ENCODE measurements at regions not wholly inside any gene's neighbourhood (a gene's known extent, or its start where the extent isn't known, plus 50 kb on each side); places are given as distances from the start of the nearest gene placed in this dataset.
"Not testable (repeated sequence)": the region's sequence is repeated elsewhere in the genome, so short reads cannot be mapped to it uniquely, and the experiment has no call there.

DNA sequence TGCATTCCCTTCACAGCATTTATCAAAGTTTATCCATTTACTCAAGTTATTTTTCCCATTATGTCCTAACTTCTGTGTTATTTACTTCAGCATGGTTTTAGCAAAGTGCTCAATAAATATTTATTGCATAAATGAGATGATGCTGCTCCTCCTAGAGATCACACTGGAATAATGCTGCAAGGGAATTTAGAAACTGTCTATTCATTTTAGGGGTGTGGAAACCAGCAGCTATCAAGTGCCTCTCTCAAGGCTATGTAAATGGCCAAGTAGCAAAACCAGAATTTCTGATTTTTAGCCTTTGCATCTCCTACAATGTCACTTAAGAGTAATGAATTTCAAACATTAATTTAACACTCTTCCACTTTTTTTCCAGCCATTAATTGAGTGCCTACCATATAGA, 316.2 kb downstream of the COL12A1 start:
- no peak for DNase-seq (ENCODE audit: low spot score)

DNA sequence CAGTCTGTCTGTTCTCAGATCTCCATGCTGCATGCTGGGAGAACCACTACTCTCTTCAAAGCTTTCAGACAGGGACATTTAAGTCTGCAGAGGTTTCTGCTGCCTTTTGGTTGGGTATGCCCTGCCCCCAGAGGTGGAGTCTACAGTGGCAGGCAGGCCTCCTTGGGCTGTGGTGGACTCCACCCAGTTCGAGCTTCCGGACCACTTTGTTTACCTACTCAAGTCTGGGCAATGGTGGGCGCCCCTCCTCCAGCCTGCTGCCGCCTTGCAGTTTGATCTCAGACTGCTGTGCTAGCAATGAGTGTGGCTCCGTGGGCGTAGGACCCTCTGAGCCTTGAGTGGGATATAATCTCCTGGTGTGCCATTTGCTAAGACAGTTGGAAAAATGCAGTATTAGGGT, 317.1 kb downstream of the COL12A1 start:
- DNase-seq (ENCODE audit: low spot score) = not testable (repeated sequence)

DNA sequence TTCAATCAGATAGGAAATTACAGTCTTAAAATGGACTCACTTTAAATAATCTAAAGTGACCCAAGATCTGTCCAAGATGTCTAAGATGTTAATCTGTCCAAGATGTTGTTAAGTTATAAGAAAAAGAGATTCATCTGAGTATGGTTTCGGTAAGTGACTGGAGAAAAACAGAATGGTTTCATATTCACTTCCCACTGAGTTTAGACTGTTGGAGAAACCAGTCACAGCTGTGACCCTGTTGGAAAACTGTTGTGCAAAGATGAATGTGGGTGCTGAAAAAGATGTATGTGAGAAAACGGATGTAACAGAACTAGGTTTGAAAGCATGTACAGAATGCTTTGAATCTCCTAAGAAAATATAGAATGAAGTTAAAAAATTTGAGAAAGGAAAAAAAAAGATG, 325.9 kb downstream of the COL12A1 start:
- no peak for DNase-seq (ENCODE audit: low spot score)

DNA sequence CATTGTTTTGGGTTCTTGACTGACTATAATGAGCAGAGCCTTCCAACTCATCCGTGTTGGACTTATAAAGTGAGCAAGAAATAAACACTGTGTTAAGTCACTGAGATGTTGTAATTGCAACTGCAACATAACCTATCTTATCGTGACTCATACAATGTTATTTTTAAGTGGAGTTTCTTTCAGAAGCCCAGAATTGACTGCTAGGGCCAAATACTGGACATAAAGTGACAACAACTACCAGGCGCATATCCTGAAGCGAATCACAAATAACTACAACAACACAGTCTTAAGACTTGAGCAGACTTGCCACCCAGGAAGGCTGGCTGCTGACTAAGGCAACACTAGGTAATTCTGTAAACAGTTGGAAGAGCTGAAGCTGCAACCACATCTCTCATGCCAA, 326.6 kb downstream of the COL12A1 start:
- DNase-seq (ENCODE audit: low spot score) = peak; percentile 19

DNA sequence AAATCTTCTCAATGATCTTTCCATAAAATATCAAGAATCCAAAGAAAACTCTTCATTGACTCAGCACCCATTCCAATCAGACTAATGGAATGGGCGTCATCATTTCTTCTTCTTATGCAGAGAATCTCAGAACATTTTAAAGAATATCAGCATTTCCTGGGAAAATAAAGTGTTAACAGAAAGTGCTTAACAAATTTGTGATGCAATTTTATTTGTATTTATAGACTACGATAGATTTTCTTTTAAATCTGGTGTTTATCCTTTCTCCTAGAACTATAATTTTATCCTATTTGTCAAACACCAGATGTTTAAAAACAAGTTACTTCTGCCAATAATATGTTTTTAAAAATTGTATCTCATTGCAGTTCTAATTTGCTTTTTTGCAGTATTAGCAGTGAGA, 330.7 kb downstream of the COL12A1 start:
- no peak for DNase-seq (ENCODE audit: low spot score)

DNA sequence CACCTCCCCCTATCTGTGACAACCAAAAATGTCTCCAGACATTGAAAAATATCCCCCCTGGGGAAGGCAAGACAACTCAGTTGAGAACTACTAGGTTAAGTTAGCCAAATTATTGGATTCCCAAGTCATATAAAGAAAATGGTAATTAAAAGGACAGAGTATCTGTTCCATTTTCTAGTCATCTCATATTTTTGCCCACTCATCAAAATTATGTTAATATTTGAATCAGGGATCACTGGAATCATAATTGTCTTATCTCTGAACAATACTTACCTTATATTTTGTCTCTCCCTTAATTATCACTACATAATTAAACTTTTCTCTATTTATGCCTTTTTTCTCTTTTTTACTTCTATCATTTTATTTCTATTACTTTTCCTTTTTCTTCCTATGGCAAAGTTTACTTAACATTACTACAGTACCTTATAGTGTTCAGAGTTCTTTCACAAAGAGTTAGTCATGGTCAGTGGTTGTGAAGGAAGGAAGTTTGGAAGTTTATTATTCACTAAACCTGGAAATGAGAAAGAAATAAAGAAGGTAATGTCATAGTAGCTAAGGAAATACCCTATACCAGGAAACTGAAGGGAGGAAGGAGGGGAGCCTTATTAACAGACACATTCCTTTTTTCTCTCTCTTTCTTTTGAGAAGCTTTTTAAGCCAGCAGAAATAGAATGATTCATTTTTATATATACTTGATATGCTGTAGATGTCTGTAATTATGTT, 332.9 kb downstream of the COL12A1 start:
- DNase-seq (ENCODE audit: low spot score) = no peak

DNA sequence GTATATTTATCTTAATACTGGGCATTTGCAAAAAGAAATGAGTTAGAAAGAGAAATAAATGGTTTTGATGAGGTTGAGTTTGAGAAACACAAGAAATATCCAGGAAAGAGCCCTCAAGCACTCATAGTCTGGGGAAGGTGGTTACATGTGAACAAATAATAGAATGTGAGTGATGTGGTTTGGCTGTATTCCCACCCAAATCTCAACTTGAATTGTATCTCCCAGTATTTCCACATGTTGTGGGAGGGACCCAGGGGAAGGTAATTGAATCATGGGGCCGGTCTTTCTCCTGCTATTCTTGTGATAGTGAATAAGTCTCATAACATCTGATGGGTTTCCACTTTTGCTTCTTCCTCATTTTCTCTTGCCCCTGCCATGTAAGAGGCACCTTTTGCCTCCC, 334.1 kb downstream of the COL12A1 start:
- DNase-seq (ENCODE audit: low spot score) = peak; percentile 8

DNA sequence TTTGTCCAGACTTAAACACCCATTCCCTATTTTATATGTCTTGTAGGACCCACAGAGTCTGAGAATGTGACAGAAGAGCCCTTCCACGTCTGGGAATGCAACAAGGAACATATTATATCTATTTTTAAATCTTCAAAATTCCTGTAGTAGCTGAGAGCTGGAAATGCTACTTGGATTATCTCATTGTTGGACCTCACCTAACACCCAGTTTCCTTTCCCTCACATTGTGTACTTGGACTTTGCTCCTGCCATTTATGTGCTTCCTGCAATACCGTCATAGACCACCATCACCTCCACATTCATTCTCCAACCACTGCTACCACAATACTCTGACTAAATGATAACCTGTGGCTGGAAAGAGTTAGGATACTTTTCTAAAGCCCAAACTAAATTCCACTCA, 335.4 kb downstream of the COL12A1 start:
- no peak for DNase-seq (ENCODE audit: low spot score)

DNA sequence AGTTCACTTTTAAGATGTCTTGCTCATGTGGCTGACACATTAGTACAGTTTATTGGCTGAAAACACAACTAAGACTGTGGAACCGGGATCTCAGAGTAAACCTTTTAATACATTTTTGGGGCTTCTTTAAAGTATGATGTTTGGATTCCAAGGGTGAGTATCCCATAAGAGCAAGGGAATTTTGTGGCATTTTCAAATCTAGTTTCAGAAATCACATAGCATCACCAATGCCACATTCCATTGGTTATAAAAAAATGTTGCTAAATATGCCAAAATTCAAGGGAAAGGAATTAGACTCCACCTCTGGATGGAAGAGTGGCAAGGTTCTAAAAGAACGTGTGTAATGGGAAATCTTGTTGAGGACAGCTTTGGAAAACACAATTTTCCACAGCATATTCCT, 338.6 kb downstream of the COL12A1 start:
- no peak for DNase-seq (ENCODE audit: low spot score)

DNA sequence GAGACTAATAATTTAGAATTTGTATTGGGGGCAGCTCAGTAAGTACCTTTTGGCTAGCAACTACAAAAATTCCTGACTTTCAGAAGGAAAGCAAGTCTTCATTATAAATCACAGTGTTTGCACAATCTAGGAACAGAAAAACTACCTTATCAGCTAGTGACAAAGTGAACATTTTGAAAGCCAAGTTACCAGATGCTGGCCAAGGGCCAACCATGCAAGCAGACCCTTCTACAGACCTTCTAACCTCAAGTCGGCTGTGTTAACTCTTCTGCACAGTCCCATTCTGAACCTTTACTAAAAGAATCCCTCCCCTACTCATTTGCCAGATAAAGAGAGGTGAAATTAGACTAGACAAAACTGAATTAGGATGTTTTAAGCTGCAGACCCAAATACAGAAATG, 341.9 kb downstream of the COL12A1 start:
- DNase-seq (ENCODE audit: low spot score) = no peak

DNA sequence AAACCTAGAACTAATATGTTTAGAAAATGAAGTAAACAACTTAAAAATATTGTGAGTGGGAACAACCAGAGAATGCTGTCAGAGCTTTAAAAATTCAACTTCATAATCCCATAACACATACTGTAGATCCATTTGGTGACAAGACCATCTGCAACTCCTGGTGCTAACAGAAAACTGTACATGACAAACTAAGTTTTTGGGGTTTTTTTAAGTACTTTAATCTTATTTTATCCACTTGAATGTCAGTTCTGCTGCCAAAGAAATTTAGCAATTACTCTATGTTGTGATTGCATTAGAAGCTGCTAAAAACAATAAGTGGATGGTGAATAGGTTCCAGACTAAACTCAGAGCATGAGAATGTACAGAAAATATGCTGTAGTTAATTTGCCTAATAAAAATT, 345.4 kb downstream of the COL12A1 start:
- DNase-seq (ENCODE audit: low spot score) = no peak

DNA sequence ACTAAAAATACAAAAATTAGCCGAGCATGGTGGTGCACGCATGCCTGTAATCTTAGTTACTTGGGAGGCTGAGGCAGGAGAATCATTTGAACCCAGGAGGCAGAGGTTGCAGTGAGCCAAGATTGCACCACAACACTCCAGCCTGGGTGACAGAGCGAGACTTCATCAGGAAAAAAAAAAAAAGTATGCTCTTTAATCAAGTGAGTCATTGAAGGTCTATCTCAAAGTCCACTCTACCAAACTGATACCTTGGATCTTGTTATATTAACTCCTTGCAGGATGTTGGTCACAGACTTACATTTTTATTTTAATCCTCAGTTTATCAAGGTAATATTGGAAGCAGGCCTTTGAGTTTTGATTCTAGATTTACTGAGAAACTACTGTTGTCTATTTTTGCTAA, 348.7 kb downstream of the COL12A1 start:
- DNase-seq (ENCODE audit: low spot score) = no peak

DNA sequence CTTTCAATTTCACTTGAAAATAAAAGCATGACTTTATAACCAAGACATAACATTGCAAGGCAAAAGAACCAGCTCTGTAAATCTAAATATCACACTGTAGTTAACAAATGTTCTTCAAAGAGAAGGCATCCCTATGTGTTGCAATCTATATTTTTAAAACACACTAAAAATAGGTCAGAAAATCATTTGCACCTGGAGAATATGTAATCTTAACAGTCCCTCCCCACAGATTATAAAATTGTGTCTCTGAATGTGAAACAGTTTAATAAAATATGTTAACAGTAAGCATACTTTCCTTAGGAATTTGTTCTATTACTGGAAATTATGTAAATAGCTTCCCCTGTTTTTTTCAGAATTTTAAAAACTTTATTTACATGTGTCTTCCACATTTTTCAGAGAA, 351.9 kb downstream of the COL12A1 start:
- DNase-seq (ENCODE audit: low spot score) = no peak

DNA sequence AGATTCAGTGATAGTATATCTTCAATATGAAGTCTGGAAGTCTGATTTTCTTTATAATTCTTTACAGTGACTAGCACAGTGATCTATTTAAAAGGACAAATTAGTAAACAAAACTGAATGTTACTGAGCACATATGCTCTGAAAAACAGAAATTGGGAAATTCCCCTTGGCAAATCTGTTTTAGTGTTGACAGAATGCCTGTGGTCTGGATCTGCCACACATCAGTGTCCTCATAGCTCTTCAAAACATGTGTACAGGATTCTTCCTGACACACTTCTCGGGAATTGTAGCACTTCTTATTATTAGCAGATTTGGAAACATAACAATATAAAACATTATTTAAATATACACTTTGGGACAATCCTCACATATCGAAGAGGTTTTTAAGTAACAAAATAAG, 354.3 kb downstream of the COL12A1 start:
- DNase-seq (ENCODE audit: low spot score) = no peak

DNA sequence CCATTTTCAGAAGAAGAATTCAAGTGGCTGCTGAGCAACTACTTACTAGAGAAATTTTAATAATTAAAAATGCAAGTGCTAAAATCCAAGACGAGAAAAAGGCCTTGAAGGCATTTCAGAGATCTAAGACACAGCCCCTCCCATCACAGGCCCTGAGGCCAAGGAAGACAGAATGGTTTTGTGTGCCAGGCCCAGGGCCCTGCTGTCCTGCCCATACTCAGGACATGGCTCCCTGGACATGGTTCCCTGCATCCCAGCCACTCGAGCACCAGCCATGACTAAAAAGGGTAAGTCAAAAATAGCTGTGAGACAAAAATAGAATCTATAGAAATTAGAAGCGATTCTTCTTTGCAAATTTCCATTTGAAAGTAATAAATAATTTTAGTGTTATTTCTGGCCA, 364.9 kb downstream of the COL12A1 start:
- DNase-seq (ENCODE audit: low spot score) = no peak

DNA sequence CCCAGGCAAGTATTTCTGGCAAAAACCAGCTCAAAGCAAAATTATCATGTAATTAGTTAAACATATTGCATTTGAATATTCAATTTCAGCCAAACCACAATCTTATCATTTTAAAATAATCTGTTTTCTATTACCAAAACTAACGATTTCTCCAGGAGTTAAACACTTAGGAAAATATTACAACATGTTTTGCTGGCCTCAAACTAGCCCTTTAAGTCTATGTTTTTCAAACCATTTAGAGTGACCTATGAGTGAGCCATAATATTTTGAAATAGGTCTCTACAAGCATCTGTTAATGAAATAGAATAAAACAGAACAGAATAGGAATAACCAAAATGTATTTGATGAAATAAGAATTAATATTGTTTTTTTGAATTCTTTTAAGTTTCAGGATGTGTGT, 370.9 kb downstream of the COL12A1 start:
- DNase-seq (ENCODE audit: low spot score) = no peak

DNA sequence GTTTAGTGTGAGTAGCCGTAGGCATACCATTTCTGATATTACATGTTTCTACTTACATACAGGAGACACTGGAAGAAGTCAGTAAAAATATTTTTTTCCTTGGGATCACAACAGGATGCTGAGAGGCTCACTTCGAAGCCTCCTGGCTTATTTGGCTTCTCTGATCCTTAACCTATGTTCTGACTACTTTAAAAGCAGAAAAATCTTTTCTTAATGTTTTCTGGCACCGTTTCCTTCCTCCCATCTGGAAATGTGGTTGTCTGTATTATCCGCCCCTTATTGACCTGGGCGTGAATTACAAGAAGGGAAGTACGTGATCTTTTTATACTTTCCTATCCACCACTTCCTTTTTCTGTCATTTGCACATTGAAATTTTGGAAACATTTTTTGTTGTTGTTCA, 379.6 kb downstream of the COL12A1 start:
- no peak for DNase-seq (ENCODE audit: low spot score)

DNA sequence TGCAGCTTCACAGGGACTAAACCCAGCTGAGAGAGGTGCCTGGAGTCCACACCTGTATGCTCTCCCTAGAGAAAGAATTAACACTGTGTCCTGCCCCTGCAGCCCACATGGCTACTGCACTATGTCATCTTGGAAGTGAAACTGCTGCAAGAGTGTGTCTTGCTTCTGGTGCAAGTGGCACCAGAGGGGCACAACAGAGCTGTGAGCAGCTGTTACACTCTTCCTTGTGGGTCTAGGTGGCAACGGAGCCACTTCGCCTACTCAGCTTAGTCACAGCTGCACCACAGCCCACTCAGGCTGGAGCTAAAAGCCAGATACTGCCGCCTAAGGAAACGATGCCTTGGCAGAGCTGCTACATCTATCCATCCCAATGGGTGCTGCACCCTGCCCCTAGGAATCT, 391.4 kb downstream of the COL12A1 start:
- no peak for DNase-seq (ENCODE audit: low spot score)

DNA sequence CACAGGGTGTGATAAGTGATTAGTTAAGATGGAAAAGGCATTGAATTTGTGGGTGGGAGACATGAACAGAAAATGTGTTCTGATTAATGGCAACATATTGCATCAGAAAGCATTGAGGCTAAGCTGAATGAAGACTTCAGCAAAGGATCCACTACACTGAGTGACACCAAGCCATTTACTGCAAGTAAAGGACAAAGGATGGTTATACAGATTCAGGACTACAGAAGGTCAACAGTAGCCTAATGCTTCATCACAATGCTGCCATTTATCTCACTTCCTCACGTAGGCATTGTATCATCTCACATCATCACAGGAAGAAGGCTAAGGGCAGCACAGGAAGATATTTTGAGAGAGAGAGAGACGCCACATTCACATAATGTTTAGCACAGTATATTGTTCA, 398.2 kb downstream of the COL12A1 start:
- DNase-seq (ENCODE audit: low spot score) = no peak

DNA sequence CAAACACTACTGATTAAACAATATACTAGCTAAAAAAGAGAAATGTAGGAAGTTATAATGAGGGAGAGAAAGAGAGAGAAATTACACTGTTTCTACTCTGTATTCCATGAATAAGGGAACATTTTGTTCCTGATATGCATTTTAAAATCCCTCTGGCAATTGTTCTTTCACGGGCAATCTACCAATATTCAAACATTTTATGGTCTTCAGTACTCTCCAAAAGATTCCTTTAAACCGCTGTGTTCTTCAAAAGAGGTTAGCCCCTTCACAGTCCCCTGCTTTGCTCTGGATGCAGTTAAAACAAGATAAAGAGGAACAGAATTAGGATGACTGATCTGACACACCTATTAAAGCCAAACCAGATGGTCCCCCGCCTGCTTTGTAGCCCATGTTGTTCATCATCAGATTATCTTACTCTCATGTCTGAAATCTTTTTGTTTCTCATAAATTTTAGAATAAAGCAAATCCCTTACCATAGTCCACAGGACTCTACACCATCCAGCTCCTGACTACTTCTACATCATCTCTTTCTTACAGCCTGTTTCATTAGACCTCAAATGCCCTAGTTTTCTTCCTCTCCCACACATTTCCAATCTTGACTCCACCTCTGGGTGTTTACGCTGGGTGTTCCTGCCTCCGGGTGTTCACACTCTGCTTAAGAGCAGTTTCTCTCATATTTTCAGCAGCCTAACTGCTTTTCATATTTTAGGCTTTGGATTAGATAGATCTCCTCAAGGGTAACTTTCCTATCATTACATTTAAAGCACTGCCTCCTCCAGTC, 399.7 kb downstream of the COL12A1 start:
- no peak for DNase-seq (ENCODE audit: low spot score)

DNA sequence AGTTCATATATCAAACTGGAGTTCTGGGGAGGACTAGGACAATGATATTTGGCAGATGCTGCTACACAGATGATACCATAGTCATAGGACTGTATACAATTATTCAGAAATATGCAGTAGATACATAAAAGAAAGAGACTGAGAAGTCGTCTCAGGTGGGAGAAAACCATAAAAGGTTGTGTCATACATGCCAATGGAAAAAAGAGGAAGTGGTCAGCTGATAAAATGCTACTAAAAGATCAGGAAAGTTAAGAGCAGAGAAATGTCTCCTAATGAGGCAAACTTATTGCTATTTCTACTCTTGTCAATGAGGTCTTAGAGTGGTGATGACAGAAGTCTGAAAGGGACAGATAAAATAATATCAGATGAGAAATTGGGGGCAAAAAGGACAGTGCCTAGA, 407.6 kb downstream of the COL12A1 start:
- no peak for DNase-seq (ENCODE audit: low spot score)

DNA sequence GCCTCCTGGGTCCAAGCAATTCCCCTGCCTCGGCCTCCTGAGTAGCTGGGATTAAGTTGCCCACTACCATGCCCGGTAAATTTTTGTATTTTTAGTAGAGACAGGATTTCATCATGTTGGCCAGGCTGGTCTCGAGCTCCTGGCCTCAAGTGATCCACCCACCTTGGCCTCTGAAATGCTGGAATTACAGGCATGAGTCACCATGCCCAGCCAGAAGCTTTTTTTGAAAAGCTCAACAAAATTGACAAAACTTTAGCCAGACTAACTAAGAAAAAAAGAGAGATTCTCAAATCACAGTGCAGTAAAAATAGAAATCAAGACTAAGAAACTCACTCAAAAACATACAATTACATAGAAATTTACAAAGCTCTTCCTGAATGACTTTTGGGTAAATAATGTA, 420.6 kb downstream of the COL12A1 start:
- DNase-seq (ENCODE audit: low spot score) = no peak

DNA sequence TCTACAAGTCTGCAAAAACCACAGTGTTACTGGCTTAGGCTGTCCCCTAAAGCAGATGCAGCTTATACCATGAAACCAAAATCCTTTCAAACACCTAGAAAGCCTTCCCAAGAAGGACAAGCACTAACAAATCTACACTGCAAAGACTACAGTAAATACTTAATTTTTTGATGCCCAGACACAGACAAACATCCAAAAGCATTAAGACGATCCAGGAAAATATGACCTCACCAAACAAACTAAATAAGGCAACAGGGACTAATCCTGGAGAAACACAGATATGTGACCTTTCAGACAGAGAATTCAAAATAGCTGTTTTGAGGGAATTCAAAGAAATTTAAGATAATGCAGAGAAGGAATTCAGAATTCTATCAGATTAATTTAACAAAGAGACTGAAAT, 423.5 kb downstream of the COL12A1 start:
- DNase-seq (ENCODE audit: low spot score) = no peak

DNA sequence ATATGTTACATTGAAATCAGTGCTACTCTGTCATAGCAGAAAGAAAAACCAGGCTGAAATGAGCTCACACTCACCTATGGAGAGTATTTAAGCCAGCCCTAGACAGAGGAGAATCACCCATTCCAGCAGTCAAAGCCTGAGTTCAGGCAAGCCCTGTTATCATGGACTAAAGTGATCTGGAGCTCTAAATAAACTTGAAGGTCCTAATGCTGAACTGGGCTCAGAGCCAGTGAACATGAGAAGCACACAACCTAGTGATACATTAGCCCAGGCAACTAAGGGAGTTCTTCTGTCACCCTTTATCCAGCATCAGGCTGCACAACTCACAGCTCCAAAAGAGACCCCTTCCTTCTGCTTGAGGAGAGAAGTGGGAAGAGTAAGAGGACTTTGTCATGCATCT, 425.0 kb downstream of the COL12A1 start:
- DNase-seq (ENCODE audit: low spot score) = no peak

Measured in A172 (cell line).